Right atrium auricular region (tissue), 2 donors: ENCODE measurements at regions not wholly inside any gene's neighbourhood (a gene's known extent, or its start where the extent isn't known, plus 50 kb on each side); places are given as distances from the start of the nearest gene placed in this dataset.
"Not testable (repeated sequence)": the region's sequence is repeated elsewhere in the genome, so short reads cannot be mapped to it uniquely, and the experiment has no call there.

ENCODE experiments used
- DNase-seq: peaks from one replicate; pipeline ENCODE4 v3.0.0-alpha.2; 2019; ENCODE audit warnings: low spot score
- H3K27ac ChIP-seq, 2 donors: fragments of 200-600 bp; sonication (generic); 1 replicate in 1 of 2; 2 replicates in 1 of 2; pipeline ENCODE4 v1.5.1; 2016 to 2019
- H3K27me3 ChIP-seq, 2 donors: fragments of 200-600 bp; sonication (generic); one replicate each; pipeline versions ENCODE4 v1.5.1 to v1.6.0; 2017 to 2019
- H3K36me3 ChIP-seq: fragments of 200-600 bp; sonication (generic); one replicate; pipeline ENCODE4 v1.5.1; 2016
- H3K4me1 ChIP-seq, 2 donors: fragments of 200-600 bp; sonication (generic); one replicate each; pipeline versions ENCODE4 v1.5.1 to v1.6.0; 2017 to 2019
- H3K4me3 ChIP-seq, 2 donors: fragments of 200-600 bp; sonication (generic); 1 replicate in 1 of 2; 2 replicates in 1 of 2; pipeline ENCODE4 v1.5.1; 2017 to 2019; ENCODE audit warnings: mild to moderate bottlenecking in 1 of 2, moderate library complexity in 1 of 2
- H3K9me3 ChIP-seq, 2 donors: fragments of 200-600 bp; sonication (generic); one replicate each; pipeline ENCODE4 v1.5.1; 2019
- TF ChIP-seq, protein P1 (sequence below), 2 donors: fragments of 200-600 bp; sonication (generic); IDR thresholded peaks; one replicate each; pipeline ENCODE4 v1.5.1; 2019; ENCODE audit warnings: antibody characterized with exemption in 2 of 2

DNA sequence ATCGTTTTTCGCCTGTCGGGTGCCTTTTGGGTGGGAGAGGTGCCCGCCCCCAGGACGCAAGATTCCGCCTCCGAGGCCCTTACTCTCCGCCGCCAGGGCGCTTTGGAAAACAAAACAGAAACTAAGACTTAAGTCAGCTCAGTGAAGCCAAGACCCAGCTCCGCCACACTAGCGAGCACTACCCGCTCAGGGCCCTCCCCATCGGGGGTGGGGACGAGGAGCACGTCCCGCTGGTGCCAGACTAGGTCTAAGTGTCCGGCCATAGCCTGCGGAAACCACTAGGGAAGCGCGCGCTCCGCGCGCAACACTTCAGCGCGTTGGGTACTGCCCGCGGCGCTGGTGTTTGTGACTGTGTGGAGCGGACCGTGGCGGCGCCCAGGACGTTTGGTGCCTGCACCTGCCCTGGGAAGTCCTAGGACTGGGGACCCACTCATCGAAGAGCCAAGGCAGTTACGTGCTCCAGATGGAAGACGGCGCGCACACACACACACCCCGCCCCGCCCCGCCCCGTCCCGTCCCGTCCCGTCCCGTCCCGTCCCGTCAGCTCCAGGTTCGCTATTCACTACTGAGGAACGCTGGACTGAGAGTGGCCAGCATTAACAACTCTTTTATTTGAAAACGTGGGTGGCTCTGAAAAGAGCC is 57.6 kb upstream of the BOLA1 start:
- not testable (repeated sequence) for H3K36me3 ChIP-seq, H3K27ac ChIP-seq, H3K27me3 ChIP-seq, H3K9me3 ChIP-seq, DNase-seq, H3K4me3 ChIP-seq
- H3K4me1 ChIP-seq, result peaks cover 0 to 23% of the 10 kb centered on the region in 2 donors

DNA sequence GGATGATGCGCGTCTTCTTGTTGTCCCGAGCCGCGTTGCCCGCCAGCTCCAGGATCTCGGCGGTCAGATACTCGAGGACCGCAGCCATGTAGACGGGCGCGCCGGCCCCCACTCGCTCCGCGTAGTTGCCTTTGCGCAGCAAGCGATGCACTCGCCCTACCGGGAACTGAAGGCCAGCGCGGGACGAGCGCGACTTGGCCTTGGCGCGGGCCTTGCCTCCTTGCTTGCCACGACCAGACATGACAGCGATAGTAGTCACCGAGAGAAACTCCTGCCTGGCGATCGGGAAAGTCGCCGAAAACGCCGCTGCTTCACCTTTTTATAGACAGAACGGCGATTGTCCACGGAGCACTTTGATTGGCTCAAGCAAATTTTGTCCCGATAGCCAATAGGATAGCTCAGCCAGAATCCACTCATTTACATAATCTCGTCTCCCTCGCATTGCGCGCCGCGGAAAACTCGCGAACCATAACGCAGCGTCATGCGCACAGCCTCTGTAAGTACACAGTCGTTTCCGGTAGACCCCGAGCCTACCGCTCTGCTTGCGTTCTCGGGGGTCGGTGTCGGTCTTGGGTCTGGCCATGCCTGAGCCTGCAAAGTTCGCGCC is 56.8 kb upstream of the BOLA1 start:
- H3K9me3 ChIP-seq, DNase-seq, H3K27me3 ChIP-seq, H3K27ac ChIP-seq, H3K4me3 ChIP-seq, H3K36me3 ChIP-seq: not testable (repeated sequence)
- peaks cover 0 to 23% of the 10 kb centered on the region in 2 donors for H3K4me1 ChIP-seq

DNA sequence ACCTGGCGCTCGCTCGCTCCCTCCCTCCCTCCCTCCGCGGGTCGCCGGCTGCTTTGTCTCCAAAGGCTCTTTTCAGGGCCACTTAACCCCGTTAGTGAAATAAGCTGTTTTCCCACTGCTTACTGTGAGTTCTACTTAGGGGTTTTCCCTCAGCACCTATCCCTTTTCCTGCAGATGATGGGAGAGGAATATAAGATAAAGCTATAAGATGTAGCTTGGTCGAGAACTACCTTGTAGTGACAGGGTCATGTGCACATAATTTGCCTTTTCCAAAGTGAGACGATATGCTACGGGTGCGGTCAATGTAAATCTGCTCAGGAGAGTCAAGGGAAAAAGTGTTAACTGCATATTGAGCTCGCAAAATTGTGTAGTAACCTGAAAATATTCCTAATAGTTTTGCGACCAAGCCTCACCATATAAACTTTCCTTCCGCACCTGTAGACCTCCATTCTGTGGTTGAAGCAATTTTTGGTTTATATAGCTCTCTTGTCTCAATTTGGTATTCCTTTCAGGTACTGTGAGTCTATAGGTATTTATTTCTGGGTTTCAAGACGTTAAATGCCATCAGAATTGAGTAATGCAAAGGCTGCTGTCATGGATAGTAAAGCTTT is 55.8 kb upstream of the BOLA1 start:
- H3K27ac ChIP-seq, result peak overlapping the region; percentile 72 to 77
- TF ChIP-seq, protein P1, sequence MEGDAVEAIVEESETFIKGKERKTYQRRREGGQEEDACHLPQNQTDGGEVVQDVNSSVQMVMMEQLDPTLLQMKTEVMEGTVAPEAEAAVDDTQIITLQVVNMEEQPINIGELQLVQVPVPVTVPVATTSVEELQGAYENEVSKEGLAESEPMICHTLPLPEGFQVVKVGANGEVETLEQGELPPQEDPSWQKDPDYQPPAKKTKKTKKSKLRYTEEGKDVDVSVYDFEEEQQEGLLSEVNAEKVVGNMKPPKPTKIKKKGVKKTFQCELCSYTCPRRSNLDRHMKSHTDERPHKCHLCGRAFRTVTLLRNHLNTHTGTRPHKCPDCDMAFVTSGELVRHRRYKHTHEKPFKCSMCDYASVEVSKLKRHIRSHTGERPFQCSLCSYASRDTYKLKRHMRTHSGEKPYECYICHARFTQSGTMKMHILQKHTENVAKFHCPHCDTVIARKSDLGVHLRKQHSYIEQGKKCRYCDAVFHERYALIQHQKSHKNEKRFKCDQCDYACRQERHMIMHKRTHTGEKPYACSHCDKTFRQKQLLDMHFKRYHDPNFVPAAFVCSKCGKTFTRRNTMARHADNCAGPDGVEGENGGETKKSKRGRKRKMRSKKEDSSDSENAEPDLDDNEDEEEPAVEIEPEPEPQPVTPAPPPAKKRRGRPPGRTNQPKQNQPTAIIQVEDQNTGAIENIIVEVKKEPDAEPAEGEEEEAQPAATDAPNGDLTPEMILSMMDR (IDR thresholded peaks at IDR 0.05), result no peak
- DNase-seq, result no peak

DNA sequence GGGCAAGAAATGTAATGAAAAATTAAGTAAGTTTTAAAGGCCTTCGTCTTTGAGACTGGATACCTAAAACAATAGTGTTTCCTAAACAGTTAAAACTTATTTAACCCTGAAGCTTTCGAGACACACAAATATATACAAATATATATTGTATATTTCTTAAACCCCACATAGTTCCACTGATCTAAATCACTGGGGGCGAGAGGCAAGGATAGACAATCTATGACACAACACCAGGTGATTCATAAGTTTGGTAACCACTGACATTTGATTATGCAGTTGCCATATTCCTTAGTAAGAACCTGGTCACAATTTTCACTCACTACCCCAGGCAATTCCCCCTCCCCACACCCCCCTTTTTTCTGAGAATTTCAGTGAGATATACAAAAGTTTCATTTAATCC is 55.3 kb upstream of the BOLA1 start:
- H3K36me3 ChIP-seq, result no peaks in the 10 kb centered on the region
- H3K4me3 ChIP-seq, result peak overlapping the region in 1 of 2 donors; percentile 56
- H3K27ac ChIP-seq, result peak overlapping the region; percentile 72 to 77
- no peak for DNase-seq
- no peaks in the 10 kb centered on the region for H3K27me3 ChIP-seq
- H3K9me3 ChIP-seq, result no peaks in the 10 kb centered on the region
- peaks cover 0 to 36% of the 10 kb centered on the region in 2 donors for H3K4me1 ChIP-seq
- TF ChIP-seq, protein P1 (IDR thresholded peaks at IDR 0.05), result no peak

More for the DNA sequence above, 55.8 kb upstream of the BOLA1 start:
- Histone ChIP-seq H3K27me3 (no peaks in the 10 kb centered on the region), H3K36me3 (no peaks in the 10 kb centered on the region), H3K9me3 (no peaks in the 10 kb centered on the region), H3K4me3 (peak overlapping the region; percentile 33 to 56), H3K4me1 (peaks cover 0 to 30% of the 10 kb centered on the region in 2 donors)

DNA sequence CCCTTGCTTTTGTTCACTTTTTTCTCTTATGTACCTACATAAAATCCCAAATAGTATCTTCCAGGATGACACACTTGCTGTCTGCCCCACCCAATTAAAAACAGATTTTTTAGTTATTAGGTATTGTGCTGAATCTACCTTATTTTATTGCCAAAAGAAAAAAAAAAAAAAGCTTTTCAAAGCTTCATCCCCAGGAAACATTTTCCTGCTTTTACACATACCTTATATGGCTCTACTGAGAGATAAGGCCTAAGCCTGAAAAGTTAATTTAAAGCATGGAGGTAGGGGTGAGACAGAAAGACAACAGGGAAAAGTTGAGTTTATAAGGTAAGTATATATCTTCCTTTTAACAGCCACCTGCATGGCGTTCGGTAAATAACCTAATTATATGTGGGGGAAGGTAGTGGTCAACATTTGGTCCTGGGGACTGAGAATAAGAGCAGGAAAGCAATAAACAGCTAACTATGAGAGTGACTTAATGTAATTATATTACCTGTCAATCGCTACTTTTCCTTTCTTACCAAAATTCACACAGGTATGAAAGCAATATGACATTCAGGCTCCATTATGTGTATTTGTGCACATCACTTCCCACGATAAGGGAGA is 54.6 kb upstream of the BOLA1 start:
- H3K4me3 ChIP-seq, result no peak overlapping the region

DNA sequence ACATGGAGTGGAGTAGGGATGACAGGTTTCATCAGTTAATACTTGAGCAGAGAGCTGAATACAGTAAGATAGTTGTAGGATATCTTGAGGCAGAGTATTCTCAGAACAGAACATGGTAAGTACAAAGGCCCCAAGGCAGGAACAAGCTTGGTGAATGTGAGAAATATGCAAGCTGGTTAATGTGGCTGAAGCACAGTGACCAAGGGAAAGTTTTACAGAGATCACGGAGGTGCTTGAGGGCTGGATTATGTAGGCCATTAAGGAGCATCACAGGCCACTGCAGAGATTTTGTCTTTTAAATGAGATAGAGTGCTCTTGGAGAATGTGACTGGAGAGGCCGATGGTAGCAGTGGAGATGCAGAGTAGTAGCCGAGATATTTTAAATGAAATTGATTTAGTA is 54.0 kb upstream of the BOLA1 start:
- TF ChIP-seq, protein P1 (IDR thresholded peaks at IDR 0.05), result no peak
- peaks cover 0 to 46% of the 10 kb centered on the region in 2 donors for H3K4me1 ChIP-seq
- H3K27ac ChIP-seq, result no peak overlapping the region
- H3K9me3 ChIP-seq, result no peaks in the 10 kb centered on the region
- no peak for DNase-seq
- no peak overlapping the region for H3K4me3 ChIP-seq
- no peaks in the 10 kb centered on the region for H3K36me3 ChIP-seq
- H3K27me3 ChIP-seq, result no peaks in the 10 kb centered on the region

More for the DNA sequence above, 54.6 kb upstream of the BOLA1 start:
- no peaks in the 10 kb centered on the region for H3K36me3 ChIP-seq
- H3K9me3 ChIP-seq, result no peaks in the 10 kb centered on the region
- H3K27ac ChIP-seq, result no peak overlapping the region
- TF ChIP-seq, protein P1 (IDR thresholded peaks at IDR 0.05), result no peak
- DNase-seq, result no peak
- H3K27me3 ChIP-seq, result no peaks in the 10 kb centered on the region
- peaks cover 0 to 42% of the 10 kb centered on the region in 2 donors for H3K4me1 ChIP-seq
